Vagina (tissue), 2 donors: ENCODE measurements at regions not wholly inside any gene's neighbourhood (a gene's known extent, or its start where the extent isn't known, plus 50 kb on each side); places are given as distances from the start of the nearest gene placed in this dataset.

ENCODE experiments used
- CTCF ChIP-seq, 3 experiments: fragments of 450-650 bp in 2 of 3; fragments of 200-600 bp in 1 of 3; sonication (generic) in 1 of 3; IDR thresholded peaks; one replicate each; pipeline ENCODE4 v1.5.1; 2017 to 2019; ENCODE audit warnings: antibody characterized with exemption in 3 of 3, mild to moderate bottlenecking in 2 of 3, moderate library complexity in 2 of 3
- POLR2AphosphoS5 ChIP-seq, 2 donors: sonication (generic); formaldehyde crosslinking; IDR thresholded peaks; one replicate each; pipeline ENCODE4 v1.9.0; 2017; ENCODE audit warnings: antibody characterized with exemption in 2 of 2, mild to moderate bottlenecking in 2 of 2, low read depth in 1 of 2; ENCODE audit not compliant: insufficient read depth in 1 of 2

DNA sequence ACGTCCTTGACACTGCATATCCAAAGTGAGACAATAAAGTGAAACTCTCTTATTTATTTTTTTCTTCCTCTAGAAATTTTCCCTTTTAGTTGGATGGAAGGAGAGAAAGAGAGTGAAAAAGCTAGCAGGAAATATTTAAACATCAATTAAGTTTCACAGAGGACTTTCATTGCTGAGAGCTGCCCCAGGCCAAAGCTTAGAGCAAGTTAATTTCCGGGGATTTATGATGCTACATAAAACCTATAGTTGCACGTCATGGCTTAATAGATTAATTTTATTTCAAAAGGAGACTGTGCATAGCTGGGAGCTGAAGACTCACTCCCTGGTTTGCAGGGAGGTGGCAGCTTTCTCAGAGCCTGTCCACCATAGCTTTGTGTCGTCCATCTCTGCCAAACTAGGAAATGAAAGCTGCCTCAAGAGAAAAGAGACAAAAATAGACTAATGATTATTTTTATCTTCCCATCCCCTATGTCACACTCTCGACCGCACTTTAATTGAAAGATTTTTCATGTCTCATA, 323.3 kb upstream of the RAB6C start:
- TF ChIP-seq CTCF (IDR thresholded peaks at IDR 0.05) (no peak), POLR2AphosphoS5 (IDR thresholded peaks at IDR 0.05; ENCODE audit: insufficient read depth in 1 of 2, low read depth in 1 of 2) (no peak)
